Glomerular visceral epithelial cell (primary cell): ENCODE measurements at regions not wholly inside any gene's neighbourhood (a gene's known extent, or its start where the extent isn't known, plus 50 kb on each side); places are given as distances from the start of the nearest gene placed in this dataset.

ENCODE experiments used
- DNase-seq: peaks from one replicate; pipeline ENCODE4 v3.0.0-alpha.2; 2016; ENCODE audit errors: extremely low spot score

DNA sequence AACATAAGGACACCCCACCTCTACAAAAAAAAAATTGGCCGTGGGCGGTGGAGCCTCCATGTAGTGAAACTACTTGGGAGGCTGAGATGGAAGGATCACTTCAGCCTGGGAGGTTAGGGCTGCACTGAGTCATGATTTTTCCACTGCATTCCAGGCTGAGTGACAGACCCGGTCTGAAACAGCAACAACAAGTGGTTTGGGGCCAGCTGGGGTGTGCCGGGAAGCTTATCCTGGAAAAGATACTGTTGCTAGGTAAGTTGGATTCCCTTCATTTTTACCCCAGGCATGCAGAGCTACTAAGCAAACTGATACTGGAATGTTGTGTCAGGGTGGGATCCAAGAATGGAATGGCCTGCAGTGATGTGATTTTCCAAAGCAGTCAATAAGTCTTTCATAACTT is 57.0 kb downstream of the XAGE2 start:
- peak; percentile 0 for DNase-seq

DNA sequence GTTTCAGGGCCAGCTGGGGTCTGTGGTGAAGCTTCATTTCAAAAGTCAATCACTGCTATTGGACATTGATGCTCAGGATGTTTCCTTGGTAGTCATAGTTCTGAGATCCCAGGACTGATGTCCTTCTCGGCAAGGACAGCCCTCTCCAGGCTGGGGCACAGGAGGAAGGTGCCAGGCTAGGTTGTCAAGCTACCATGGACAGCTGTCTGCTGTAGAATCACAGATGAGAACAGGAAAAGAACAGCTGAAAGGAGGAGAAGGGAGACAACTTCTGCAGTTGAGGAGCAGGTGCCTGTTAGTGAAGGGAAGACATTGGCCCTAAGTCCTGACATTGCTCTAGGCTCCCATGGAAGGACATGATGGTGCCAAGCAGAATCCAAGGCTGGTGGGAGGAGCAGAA is 58.0 kb downstream of the XAGE2 start:
- DNase-seq: no peak

- DNase-seq: no peak
Observed at GRCh38 chrX:52437212-52437611, 58.4 kb upstream of the XAGE1A start.
